Activated T-cell treated with anti-CD3 and anti-CD28 coated beads, Interleukin-2, amount 50 U/mL, for 24 hours (primary cell): ENCODE measurements at regions not wholly inside any gene's neighbourhood (a gene's known extent, or its start where the extent isn't known, plus 50 kb on each side); places are given as distances from the start of the nearest gene placed in this dataset.
"Not testable (repeated sequence)": the region's sequence is repeated elsewhere in the genome, so short reads cannot be mapped to it uniquely, and the experiment has no call there.

Experiments
- DNase-seq: peaks from one replicate; pipeline ENCODE4 v3.0.0-alpha.2; 2020
- H3K27ac Mint-ChIP-seq: 2 replicates; pipeline ENCODE4 v1.8.0; 2020; ENCODE audit warnings: mild to moderate bottlenecking, mixed read lengths
- H3K27me3 Mint-ChIP-seq: 2 replicates; pipeline ENCODE4 v1.8.0; 2020; ENCODE audit warnings: mixed read lengths
- H3K36me3 Mint-ChIP-seq: 2 replicates; pipeline ENCODE4 v1.8.0; 2020; ENCODE audit warnings: low read depth, mixed read lengths
- H3K4me1 Mint-ChIP-seq: 2 replicates; pipeline ENCODE4 v1.8.0; 2020; ENCODE audit warnings: low read depth, mixed read lengths
- H3K4me3 Mint-ChIP-seq: 2 replicates; pipeline ENCODE4 v1.8.0; 2020; ENCODE audit warnings: mild to moderate bottlenecking, moderate library complexity, mixed read lengths
- H3K9me3 Mint-ChIP-seq: 2 replicates; pipeline ENCODE4 v1.8.0; 2020; ENCODE audit warnings: mixed read lengths

DNA sequence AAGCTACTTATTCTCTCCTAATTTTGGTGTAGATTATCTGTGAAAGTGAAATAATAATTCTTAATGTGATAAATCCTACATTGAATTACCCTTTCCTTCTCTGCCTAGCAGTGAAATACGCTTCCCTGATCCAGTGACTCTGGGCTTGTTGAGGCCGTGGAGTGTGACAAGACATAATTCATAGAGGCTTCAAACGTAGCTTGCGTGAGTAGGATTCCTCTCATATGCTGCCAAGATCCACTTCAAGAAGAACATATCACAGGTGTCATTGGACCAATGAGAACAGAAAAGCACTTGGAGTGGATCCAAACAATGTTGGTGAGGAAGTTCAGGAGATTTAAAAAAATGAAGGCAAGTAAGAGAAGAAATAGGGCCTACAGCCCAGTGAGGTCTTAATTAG, 221.3 kb upstream of the TMEFF2 start:
- no peak for DNase-seq
- Mint-ChIP-seq H3K36me3 (no peaks in the 10 kb centered on the region), H3K27ac (no peak overlapping the region), H3K4me1 (no peaks in the 10 kb centered on the region), H3K27me3 (no peaks in the 10 kb centered on the region), H3K4me3 (no peak overlapping the region), H3K9me3 (no peaks in the 10 kb centered on the region)

DNA sequence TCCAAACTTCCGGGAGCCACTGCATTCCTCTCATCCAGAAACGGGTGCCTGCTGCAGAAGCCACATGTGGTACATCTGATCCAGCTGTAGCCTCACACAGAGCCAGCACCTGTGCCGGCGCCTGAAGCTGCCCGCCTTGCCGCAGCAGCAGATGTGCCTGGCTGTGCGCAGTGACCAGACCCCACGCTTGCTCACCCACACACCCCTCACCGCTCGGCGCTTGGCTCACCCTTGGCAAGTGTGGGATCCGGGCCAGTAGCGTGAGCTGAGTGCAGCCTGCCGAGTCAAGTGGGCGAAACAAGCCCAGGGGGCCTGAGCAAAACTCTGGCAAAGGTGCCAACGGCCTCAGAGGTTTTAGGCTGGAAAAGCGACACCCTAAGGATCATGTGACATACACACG, 220.1 kb upstream of the TMEFF2 start:
- Mint-ChIP-seq H3K4me3 (no peak overlapping the region), H3K4me1 (no peaks in the 10 kb centered on the region), H3K27me3 (no peaks in the 10 kb centered on the region), H3K27ac (no peak overlapping the region), H3K36me3 (no peaks in the 10 kb centered on the region), H3K9me3 (no peaks in the 10 kb centered on the region)
- DNase-seq, result no peak

DNA sequence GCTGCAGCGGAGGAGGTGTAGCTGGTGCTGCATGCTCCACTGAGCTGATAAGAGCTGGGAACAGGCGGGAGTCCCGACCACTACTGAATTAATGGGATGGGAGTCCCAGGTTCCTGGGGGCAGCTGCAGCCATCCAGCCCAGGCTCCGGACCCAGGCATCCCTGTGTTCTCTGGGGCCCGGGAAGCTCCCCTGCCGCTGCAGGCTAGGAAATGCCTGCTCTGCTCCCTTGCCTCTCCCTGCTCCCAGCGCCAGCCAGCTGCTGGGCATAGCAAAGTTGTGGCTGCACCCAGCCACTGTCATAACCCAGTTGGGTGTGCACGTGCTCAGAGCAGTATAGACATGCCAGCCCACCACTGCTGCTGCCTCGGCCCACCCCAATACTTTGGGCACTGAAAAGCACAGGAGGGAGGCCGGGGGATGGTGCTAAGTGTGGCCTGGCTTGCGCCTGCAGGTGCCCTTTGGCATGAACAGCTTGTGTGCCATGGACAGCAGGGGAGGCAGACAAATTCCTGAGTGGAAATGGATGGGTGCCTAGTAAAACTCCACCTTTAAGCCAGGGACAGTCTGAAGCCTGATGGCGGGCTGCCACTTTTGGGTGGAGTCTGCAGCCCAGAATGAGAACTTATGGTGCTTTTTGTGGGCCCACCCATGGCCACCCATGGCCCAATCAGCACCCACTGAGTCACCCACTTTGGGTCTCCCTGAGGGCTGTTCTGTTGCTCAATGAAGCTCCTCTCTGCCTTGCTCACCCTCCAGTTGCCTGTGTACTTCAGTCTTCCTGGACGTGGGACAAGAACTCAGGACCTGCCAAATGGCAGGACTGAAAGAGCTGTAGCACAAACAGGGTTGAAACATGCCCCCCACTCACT, 219.3 kb upstream of the TMEFF2 start:
- Mint-ChIP-seq H3K9me3 (no peaks in the 10 kb centered on the region), H3K36me3 (no peaks in the 10 kb centered on the region), H3K27me3 (no peaks in the 10 kb centered on the region)

DNA sequence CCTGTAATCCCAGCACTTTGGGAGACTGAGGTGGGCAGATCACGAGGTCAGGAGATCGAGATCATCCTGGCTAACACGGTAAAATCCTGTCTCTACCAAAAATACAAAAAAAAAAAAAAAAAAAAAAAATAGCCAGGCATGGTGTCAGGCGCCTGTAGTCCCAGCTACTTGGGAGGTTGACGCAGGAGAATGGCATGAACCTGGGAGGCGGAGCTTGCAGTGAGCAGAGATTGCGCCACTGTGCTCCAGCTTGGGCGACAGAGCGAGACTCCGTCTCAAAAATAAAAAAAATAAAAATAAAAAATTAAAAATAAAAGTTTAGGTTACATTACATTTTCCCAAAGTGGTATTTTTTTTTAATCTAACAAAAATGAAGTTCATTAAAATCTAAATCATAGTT, 218.1 kb upstream of the TMEFF2 start:
- not testable (repeated sequence) for H3K4me3 Mint-ChIP-seq, H3K27me3 Mint-ChIP-seq, H3K4me1 Mint-ChIP-seq, DNase-seq, H3K27ac Mint-ChIP-seq, H3K36me3 Mint-ChIP-seq, H3K9me3 Mint-ChIP-seq

More for the DNA sequence above, 219.3 kb upstream of the TMEFF2 start:
- Mint-ChIP-seq H3K27ac (no peak overlapping the region), H3K4me1 (no peaks in the 10 kb centered on the region), H3K4me3 (no peak overlapping the region)
- DNase-seq, result no peak

DNA sequence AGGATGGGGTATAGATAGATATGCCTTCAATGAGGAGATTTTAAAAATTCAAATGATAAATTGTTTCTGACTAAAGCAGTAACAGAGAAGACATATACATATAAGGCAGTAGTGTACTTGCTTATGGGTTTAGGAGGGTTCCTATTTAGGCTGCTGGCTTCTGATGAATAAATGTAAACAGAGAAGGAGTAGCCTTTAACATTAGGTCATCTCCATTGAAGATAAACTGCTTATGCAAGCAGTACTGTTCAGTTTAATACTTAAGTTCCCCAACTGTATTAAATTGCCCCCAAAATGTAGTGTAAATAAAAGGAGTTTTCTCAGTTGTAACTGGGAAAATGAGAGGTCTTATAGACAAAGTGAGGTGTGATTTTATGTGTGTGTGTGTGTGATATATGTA, 217.7 kb upstream of the TMEFF2 start:
- Mint-ChIP-seq H3K4me3 (no peak overlapping the region), H3K27ac (no peak overlapping the region), H3K9me3 (no peaks in the 10 kb centered on the region), H3K36me3 (no peaks in the 10 kb centered on the region), H3K27me3 (no peaks in the 10 kb centered on the region), H3K4me1 (no peaks in the 10 kb centered on the region)
- no peak for DNase-seq

DNA sequence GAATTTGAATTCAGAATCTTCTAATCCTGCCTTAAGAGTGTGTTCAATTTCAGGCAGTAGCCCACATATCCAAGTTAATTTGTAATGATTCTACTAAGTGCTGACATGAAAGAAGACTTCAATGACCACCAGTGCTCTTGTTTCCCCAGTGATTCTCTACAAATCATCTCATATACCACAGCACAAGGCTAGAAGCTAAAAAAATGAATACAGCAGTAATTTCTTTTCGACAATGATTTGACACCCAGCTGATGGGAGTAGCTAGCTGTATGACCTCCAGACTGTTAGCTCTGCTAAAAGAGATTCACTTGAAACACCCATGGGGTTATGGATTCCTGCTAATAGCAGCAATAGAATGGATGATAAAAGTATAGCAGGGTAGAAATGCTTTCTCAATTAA, 217.0 kb upstream of the TMEFF2 start:
- Mint-ChIP-seq H3K36me3 (no peaks in the 10 kb centered on the region), H3K4me1 (no peaks in the 10 kb centered on the region), H3K4me3 (no peak overlapping the region), H3K27me3 (no peaks in the 10 kb centered on the region), H3K9me3 (no peaks in the 10 kb centered on the region), H3K27ac (no peak overlapping the region)
- DNase-seq, result no peak

DNA sequence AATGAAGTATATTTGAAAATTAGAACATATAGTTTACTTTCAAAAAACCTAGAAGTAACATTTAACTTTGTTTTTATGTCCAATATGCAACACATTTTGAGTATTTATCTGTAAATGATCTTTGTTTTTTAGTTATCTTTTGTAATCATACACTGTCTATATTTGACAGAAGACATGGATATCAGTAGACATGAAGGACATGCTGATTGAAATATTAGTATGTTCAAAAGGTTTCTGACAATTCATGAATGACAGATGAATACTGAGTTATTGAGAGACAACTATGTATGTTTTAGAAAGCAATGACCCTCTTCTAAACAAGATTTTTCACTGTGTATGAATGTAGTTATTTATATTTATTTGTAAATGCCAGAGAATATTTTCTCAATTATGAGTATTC, 215.6 kb upstream of the TMEFF2 start:
- no peak for DNase-seq
- Mint-ChIP-seq H3K4me1 (no peaks in the 10 kb centered on the region), H3K27ac (no peak overlapping the region), H3K36me3 (no peaks in the 10 kb centered on the region), H3K4me3 (no peak overlapping the region), H3K9me3 (no peaks in the 10 kb centered on the region), H3K27me3 (no peaks in the 10 kb centered on the region)

DNA sequence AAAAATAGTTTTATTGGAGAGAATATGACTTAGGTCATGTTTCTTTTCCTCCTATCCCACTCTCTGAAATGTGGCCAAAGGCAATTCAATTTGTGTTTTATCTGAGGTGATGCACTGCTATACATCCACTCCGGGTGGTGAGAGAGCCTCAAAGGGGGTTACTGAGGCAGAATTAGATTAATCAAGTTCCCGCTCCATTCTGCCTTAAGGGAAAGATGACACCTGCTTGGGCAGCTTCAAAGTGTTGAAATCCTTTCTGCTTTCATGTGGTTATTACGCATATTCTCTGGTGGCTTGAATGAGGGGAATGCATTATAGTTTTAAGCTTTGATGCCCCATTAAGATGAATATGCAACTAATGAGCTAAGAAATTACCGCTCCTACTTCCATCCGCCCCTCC, 213.0 kb upstream of the TMEFF2 start:
- Mint-ChIP-seq H3K9me3 (no peaks in the 10 kb centered on the region), H3K27ac (no peak overlapping the region), H3K4me3 (no peak overlapping the region), H3K27me3 (no peaks in the 10 kb centered on the region), H3K4me1 (no peaks in the 10 kb centered on the region), H3K36me3 (no peaks in the 10 kb centered on the region)
- no peak for DNase-seq

DNA sequence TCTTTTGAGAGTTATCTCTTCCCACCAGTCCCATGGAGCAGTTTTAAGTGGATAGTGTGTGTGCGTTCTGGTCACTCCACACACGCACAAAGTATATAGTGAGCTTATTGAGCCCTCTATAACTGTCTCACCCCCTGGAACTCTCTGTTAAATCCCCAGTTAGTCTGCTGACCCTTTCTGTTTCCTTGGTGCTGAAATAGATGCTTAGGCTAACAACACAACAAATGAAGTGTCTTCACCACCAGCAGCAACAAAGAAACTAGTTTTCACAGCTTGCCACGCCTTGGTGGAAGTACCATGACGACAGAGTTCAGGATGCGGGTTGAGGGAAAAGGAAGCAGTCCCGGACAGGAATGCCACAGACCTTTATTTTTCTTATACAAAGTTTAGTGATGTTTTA, 203.5 kb upstream of the TMEFF2 start:
- Mint-ChIP-seq H3K4me3 (no peak overlapping the region), H3K36me3 (no peaks in the 10 kb centered on the region), H3K4me1 (no peaks in the 10 kb centered on the region), H3K9me3 (peaks cover 9% of the 10 kb centered on the region), H3K27ac (no peak overlapping the region), H3K27me3 (no peaks in the 10 kb centered on the region)
- no peak for DNase-seq

DNA sequence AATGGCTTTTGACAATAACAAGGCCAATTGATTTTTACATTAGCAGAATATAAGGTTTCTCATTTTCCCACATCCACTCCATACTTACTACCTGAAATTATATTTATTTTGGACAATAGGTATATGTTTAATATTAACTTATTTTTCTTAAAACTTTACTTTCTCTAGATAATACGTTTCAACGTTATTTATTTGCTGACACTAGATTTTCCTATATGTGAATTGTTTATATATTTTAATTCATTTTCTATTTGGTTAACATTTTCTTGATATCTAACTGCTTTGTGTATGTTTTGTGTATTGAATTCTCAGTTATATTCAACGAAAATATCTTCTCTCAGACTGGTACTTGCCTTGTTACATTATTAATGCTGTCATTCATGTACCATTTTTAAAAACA, 199.9 kb upstream of the TMEFF2 start:
- H3K4me3 Mint-ChIP-seq, result no peak overlapping the region
- peaks cover 9% of the 10 kb centered on the region for H3K9me3 Mint-ChIP-seq
- H3K36me3 Mint-ChIP-seq, result no peaks in the 10 kb centered on the region
- H3K4me1 Mint-ChIP-seq, result no peaks in the 10 kb centered on the region
- DNase-seq, result no peak
- no peak overlapping the region for H3K27ac Mint-ChIP-seq
- H3K27me3 Mint-ChIP-seq, result no peaks in the 10 kb centered on the region

DNA sequence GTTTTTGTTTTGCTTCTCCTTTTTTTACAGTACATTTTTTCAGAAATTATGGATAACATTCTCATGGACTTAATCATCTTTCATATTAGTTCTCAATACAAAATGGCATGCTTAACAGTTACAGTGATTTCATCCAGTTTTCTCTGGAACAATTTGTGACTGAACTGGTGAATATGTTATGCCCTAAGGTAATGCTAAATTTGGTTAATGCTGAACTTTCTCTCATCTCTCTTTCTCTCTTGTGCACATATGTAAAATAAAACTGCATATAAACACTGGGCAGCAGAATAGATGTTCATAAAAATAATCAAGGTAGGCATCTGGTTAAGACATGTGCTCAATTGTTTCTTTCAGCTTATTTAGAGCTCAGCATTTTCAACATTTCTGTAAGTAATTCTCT, 196.3 kb upstream of the TMEFF2 start:
- no peak overlapping the region for H3K27ac Mint-ChIP-seq
- no peak overlapping the region for H3K4me3 Mint-ChIP-seq
- H3K4me1 Mint-ChIP-seq, result no peaks in the 10 kb centered on the region
- H3K9me3 Mint-ChIP-seq, result peaks cover 7% of the 10 kb centered on the region
- DNase-seq, result no peak
- no peaks in the 10 kb centered on the region for H3K27me3 Mint-ChIP-seq
- H3K36me3 Mint-ChIP-seq, result no peaks in the 10 kb centered on the region

DNA sequence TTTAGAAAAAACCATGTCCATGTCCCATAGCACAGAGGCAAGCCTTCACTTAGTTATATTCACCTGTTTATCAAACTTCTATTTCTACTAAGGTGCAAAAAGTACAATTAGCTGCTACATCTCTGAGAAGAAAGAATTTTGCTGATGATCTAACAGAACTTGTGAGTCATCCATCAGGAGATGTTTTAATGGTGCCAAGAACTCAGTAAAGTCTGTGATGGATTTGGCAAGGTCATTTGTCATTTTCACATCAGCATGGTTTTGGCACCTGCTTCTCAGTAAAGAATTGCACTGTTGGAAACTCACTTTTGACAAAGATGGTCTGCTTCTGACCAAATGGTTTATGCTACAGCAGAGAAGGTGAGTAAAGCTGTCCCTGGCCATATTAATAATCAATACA, 195.7 kb upstream of the TMEFF2 start:
- no peak overlapping the region for H3K4me3 Mint-ChIP-seq
- DNase-seq, result no peak
- no peaks in the 10 kb centered on the region for H3K4me1 Mint-ChIP-seq
- no peaks in the 10 kb centered on the region for H3K27me3 Mint-ChIP-seq
- no peak overlapping the region for H3K27ac Mint-ChIP-seq
- H3K36me3 Mint-ChIP-seq, result no peaks in the 10 kb centered on the region
- H3K9me3 Mint-ChIP-seq, result peaks cover 7% of the 10 kb centered on the region

DNA sequence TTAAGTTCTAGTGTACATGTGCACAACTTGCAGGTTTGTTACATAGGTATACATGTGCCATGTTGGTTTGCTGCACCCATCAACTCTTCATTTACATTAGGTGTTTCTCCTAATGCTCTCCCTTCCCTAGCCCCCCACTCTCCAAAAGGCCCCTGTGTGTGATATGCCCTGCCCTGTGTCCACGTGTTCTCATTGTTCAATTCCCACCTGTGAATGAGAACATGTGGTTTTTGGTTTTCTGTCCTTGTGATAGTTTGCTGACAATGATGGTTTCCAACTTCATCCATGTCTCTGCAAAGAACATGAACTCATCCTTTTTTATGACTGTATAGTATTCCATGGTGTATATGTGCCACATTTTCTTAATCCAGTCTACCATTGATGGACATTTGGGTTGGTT, 189.5 kb upstream of the TMEFF2 start:
- H3K27me3 Mint-ChIP-seq, H3K36me3 Mint-ChIP-seq, H3K9me3 Mint-ChIP-seq, DNase-seq, H3K4me3 Mint-ChIP-seq, H3K27ac Mint-ChIP-seq, H3K4me1 Mint-ChIP-seq: not testable (repeated sequence)

DNA sequence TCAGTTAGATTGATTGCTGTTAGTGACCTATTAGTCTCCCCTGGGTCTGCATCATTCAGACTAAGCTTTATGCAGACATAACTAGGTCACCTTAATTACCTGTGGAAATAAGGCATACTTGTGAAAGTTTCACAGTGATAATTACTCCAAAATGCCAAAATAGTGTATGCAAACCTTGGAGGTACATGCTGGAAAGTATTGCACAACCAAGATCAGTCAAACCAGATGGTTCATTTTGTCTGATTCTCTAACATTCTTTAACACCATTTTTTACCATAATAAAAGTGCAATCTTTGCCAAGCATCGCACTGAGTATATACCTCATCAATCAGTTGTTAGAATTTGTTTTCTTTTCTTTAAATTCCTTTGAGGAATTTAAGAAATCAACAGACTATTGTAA, 186.3 kb upstream of the TMEFF2 start:
- Mint-ChIP-seq H3K4me3 (no peak overlapping the region), H3K9me3 (no peaks in the 10 kb centered on the region), H3K27me3 (no peaks in the 10 kb centered on the region), H3K4me1 (no peaks in the 10 kb centered on the region), H3K36me3 (no peaks in the 10 kb centered on the region), H3K27ac (no peak overlapping the region)
- no peak for DNase-seq

DNA sequence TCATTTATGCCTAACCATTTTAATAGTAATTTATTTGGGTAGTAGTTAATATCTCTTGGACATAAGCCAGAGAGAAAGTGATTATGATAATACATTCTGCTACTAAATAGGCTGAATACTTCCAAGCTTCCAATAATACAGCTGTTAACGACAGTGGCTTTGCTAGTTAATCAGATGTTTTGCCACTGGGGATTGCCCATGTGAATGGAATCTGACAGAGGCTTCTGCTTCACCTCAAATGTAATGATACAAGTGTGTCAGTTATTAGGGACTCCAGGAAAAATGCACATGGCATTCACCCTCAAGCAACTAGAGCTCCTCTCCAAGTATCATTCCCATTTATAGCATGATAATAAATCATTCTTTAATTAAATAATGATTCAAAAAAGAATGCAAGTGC, 185.0 kb upstream of the TMEFF2 start:
- no peak for DNase-seq
- no peak overlapping the region for H3K4me3 Mint-ChIP-seq

DNA sequence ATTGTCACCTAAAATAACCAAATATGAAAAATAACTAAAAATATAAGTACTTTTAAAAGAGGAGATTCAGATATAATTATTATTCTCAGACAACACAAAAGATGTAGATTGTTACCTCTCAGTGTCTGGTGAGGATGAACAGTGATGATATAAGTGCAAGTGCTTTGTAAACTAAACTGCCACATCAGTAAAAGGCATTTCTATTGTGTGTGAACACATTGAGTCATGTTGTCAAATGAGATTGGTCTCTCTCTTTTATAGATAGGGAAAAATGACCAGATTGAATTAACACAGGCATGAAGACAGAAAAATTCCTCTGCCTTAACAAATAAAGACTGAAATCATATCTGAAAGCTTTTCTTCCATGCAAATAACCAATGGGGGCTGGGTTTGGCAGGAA, 182.4 kb upstream of the TMEFF2 start:
- no peak overlapping the region for H3K4me3 Mint-ChIP-seq
- H3K27me3 Mint-ChIP-seq, result no peaks in the 10 kb centered on the region
- H3K9me3 Mint-ChIP-seq, result no peaks in the 10 kb centered on the region
- H3K4me1 Mint-ChIP-seq, result no peaks in the 10 kb centered on the region
- no peak for DNase-seq
- H3K36me3 Mint-ChIP-seq, result no peaks in the 10 kb centered on the region
- no peak overlapping the region for H3K27ac Mint-ChIP-seq

More for the DNA sequence above, 185.0 kb upstream of the TMEFF2 start:
- no peaks in the 10 kb centered on the region for H3K36me3 Mint-ChIP-seq
- no peaks in the 10 kb centered on the region for H3K4me1 Mint-ChIP-seq
- H3K27ac Mint-ChIP-seq, result no peak overlapping the region
- no peaks in the 10 kb centered on the region for H3K27me3 Mint-ChIP-seq
- H3K9me3 Mint-ChIP-seq, result no peaks in the 10 kb centered on the region
